Smooth muscle cell (in vitro differentiated cells): ENCODE measurements at regions not wholly inside any gene's neighbourhood (a gene's known extent, or its start where the extent isn't known, plus 50 kb on each side); places are given as distances from the start of the nearest gene placed in this dataset.

Experiments used
- DNase-seq: peaks from one replicate; lab custom pipeline; 2025; ENCODE audit not compliant: unreplicated experiment; lab: John Stamatoyannopoulos, UW
- H2AFZ ChIP-seq: fragments of 200-600 bp; sonication (generic); 2 replicates; pipeline ENCODE4 v1.6.0; 2016; ENCODE audit warnings: antibody characterized with exemption, low read depth, mild to moderate bottlenecking
- H3F3A ChIP-seq: fragments of 200-600 bp; sonication (generic); 2 replicates; pipeline ENCODE4 v1.6.0; 2017; ENCODE audit warnings: antibody characterized with exemption, low read depth
- H3K27ac ChIP-seq: fragments of 200-600 bp; sonication (generic); 2 replicates; pipeline ENCODE4 v1.5.1; 2016; ENCODE audit warnings: low read depth, mild to moderate bottlenecking
- H3K27me3 ChIP-seq: fragments of 200-600 bp; sonication (generic); 2 replicates; pipeline ENCODE4 v1.6.1; 2016; ENCODE audit warnings: low read depth, mild to moderate bottlenecking
- H3K36me3 ChIP-seq: fragments of 200-600 bp; sonication (generic); 2 replicates; pipeline ENCODE4 v1.5.1; 2016; ENCODE audit warnings: low read depth
- H3K4me1 ChIP-seq: fragments of 200-600 bp; sonication (generic); 2 replicates; pipeline ENCODE4 v1.5.1; 2016; ENCODE audit warnings: low read depth
- H3K4me2 ChIP-seq: fragments of 200-600 bp; sonication (generic); 2 replicates; pipeline ENCODE4 v1.6.0; 2016; ENCODE audit warnings: mild to moderate bottlenecking
- H3K4me3 ChIP-seq: fragments of 200-600 bp; sonication (generic); 2 replicates; pipeline ENCODE4 v1.5.1; 2016; ENCODE audit warnings: mild to moderate bottlenecking
- H3K79me2 ChIP-seq: fragments of 200-600 bp; sonication (generic); 2 replicates; pipeline ENCODE4 v1.6.0; 2016; ENCODE audit warnings: low read depth, mild to moderate bottlenecking
- H3K9ac ChIP-seq: fragments of 200-600 bp; sonication (generic); 2 replicates; pipeline ENCODE4 v1.6.0; 2016; ENCODE audit warnings: low read depth
- H3K9me3 ChIP-seq: fragments of 200-600 bp; sonication (generic); replicated peaks from 2 replicates; pipeline ENCODE4 v1.5.1; 2016; ENCODE audit warnings: low read depth
- H4K20me1 ChIP-seq: fragments of 200-600 bp; sonication (generic); 2 replicates; pipeline ENCODE4 v1.6.0; 2016; ENCODE audit warnings: low read depth
- WGBS: methylation state at CpG from one replicate; pipeline ENCODE4 v1.1.7; 2016; ENCODE audit warnings: low lambda C conversion rate; 5-methylcytosine and 5-hydroxymethylcytosine counted together
- TF ChIP-seq, protein P1 (sequence below): fragments of 200-600 bp; sonication (generic); IDR thresholded peaks from 2 replicates; pipeline ENCODE4 v1.5.1; 2017; ENCODE audit warnings: borderline replicate concordance, mild to moderate bottlenecking, antibody characterized with exemption; ENCODE audit not compliant: insufficient read depth, poor library complexity, severe bottlenecking

DNA sequence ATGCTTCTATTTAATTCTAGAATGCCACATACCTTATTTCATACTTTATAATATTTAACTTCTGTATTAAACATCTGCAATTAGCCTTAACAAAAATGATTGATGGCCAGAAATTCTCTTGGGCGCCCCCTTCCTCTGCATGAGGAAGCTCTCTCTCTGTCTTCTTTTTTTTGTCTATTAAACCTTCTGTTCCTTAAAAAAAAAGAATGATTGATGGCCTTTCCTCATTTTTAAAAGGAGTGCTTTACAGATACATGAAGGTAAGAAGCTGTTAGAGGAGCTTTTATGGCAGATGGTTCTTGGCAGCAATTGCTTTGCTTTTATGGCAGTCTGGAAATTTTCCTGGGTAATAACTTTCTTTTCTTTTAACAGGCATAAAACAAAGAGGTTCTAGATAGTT is 526.9 kb downstream of the SLC4A3 start:
- H3K9me3 ChIP-seq: no peaks in the 10 kb centered on the region
- no peaks in the 10 kb centered on the region for H3K4me1 ChIP-seq
- TF ChIP-seq, protein P1, sequence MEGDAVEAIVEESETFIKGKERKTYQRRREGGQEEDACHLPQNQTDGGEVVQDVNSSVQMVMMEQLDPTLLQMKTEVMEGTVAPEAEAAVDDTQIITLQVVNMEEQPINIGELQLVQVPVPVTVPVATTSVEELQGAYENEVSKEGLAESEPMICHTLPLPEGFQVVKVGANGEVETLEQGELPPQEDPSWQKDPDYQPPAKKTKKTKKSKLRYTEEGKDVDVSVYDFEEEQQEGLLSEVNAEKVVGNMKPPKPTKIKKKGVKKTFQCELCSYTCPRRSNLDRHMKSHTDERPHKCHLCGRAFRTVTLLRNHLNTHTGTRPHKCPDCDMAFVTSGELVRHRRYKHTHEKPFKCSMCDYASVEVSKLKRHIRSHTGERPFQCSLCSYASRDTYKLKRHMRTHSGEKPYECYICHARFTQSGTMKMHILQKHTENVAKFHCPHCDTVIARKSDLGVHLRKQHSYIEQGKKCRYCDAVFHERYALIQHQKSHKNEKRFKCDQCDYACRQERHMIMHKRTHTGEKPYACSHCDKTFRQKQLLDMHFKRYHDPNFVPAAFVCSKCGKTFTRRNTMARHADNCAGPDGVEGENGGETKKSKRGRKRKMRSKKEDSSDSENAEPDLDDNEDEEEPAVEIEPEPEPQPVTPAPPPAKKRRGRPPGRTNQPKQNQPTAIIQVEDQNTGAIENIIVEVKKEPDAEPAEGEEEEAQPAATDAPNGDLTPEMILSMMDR: peak; percentile 24
- no peaks in the 10 kb centered on the region for H4K20me1 ChIP-seq
- no peak overlapping the region for H3K4me2 ChIP-seq
- H2AFZ ChIP-seq: no peak overlapping the region
- no peak for DNase-seq
- H3K27ac ChIP-seq: no peak overlapping the region
- H3K79me2 ChIP-seq: no peaks in the 10 kb centered on the region
- WGBS: 71% methylated on average over 1 of the region's 1 CpG
- H3K27me3 ChIP-seq: peaks cover 2% of the 10 kb centered on the region
- no peak overlapping the region for H3K9ac ChIP-seq
- H3F3A ChIP-seq: no peaks in the 10 kb centered on the region
- H3K36me3 ChIP-seq: no peaks in the 10 kb centered on the region
- H3K4me3 ChIP-seq: no peak overlapping the region

DNA sequence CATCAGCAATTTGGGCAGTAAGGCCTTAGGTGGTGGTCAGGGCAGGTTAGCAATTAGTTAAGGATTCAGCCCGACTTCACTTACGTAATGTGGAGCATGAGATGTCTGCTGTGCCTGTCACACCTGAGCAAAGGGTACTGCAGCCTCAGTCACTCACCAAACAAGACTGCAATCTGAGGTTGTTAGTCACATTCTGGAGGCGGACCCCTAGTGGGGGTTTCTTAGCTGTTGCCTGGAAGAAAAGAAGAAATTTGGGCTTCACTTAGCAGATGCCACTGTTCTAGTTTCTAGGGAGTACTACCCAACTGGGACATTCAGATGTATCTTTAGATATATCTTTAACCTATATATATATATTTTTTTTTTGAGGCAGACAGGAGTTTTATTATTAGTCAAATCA is 529.9 kb downstream of the SLC4A3 start:
- Histone ChIP-seq H3K9me3 (no peaks in the 10 kb centered on the region), H3F3A (no peaks in the 10 kb centered on the region), H3K4me1 (no peaks in the 10 kb centered on the region), H3K9ac (no peak overlapping the region), H2AFZ (no peak overlapping the region), H3K27ac (no peak overlapping the region), H3K4me2 (no peak overlapping the region), H3K36me3 (no peaks in the 10 kb centered on the region), H3K27me3 (peaks cover 2% of the 10 kb centered on the region), H3K4me3 (no peak overlapping the region), H4K20me1 (no peaks in the 10 kb centered on the region), H3K79me2 (no peaks in the 10 kb centered on the region)
- WGBS: 81% methylated on average over 3 of the region's 3 CpGs
- DNase-seq: no peak
- TF ChIP-seq, protein P1: no peak

DNA sequence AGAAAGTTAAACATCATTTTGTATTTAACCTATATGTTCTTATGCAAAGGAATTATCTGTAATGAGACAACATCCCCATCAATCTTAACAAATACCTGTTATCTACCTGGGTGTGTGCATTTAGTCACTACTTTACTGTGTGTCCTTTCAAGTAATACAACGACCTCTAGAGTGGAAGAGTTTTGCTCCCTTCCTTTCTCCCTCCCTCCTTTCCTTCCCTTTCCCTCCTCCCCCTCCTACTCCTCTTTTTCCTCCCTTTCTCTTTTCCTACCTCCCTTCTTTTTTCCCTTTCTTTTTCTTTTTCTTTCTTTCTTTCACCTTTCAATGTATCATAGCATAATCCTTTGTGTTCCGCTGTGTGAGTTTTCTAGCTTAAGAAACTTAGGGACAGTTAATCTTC is 532.3 kb downstream of the SLC4A3 start:
- no peak overlapping the region for H2AFZ ChIP-seq
- TF ChIP-seq, protein P1: no peak
- no peaks in the 10 kb centered on the region for H3F3A ChIP-seq
- no peak overlapping the region for H3K9ac ChIP-seq
- DNase-seq: no peak
- H3K27me3 ChIP-seq: no peaks in the 10 kb centered on the region
- no peaks in the 10 kb centered on the region for H3K36me3 ChIP-seq
- H4K20me1 ChIP-seq: no peaks in the 10 kb centered on the region
- no peaks in the 10 kb centered on the region for H3K79me2 ChIP-seq
- no peak overlapping the region for H3K27ac ChIP-seq
- no peak overlapping the region for H3K4me2 ChIP-seq
- H3K9me3 ChIP-seq: no peaks in the 10 kb centered on the region
- no peaks in the 10 kb centered on the region for H3K4me1 ChIP-seq
- WGBS: 87% methylated on average over 2 of the region's 2 CpGs
- H3K4me3 ChIP-seq: no peak overlapping the region

DNA sequence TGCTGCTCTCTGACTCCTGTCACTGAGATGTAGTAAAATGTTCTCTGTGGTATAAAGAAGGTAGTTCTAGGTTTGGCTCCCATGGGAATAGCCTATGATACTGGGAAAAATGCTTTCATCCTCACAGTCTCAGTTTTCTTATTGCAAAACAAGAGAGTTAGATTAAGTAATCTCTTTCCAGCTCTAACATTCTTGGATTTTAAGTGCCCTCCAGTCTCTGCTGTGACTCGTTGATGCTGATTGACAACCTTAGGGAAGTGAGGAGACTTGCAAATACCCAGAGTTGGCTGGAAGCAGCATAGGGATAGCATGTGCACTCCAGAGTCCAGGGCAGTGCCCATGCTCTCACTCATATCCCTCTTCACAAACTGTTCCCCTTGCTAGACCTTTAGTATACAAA is 534.9 kb downstream of the SLC4A3 start:
- Histone ChIP-seq H3K4me3 (no peak overlapping the region), H3K4me2 (no peak overlapping the region), H4K20me1 (no peaks in the 10 kb centered on the region), H3K27me3 (no peaks in the 10 kb centered on the region), H3K9ac (no peak overlapping the region), H3K79me2 (no peaks in the 10 kb centered on the region), H3K27ac (no peak overlapping the region), H3K4me1 (no peaks in the 10 kb centered on the region), H3K36me3 (no peaks in the 10 kb centered on the region), H3F3A (no peaks in the 10 kb centered on the region), H3K9me3 (no peaks in the 10 kb centered on the region), H2AFZ (no peak overlapping the region)
- DNase-seq: no peak
- TF ChIP-seq, protein P1: no peak
- 12% methylated on average over 1 of the region's 1 CpG for WGBS
